IPS-18a (cell line): ENCODE measurements at regions not wholly inside any gene's neighbourhood (a gene's known extent, or its start where the extent isn't known, plus 50 kb on each side); places are given as distances from the start of the nearest gene placed in this dataset.

ENCODE experiments used
- H3K27ac ChIP-seq: one replicate; pipeline ENCODE4 v1.5.1; 2013; ENCODE audit warnings: low read length
- H3K27me3 ChIP-seq: one replicate; pipeline ENCODE4 v1.6.1; 2013; ENCODE audit warnings: mild to moderate bottlenecking, low read length; ENCODE audit not compliant: control insufficient read depth, insufficient read depth
- H3K36me3 ChIP-seq: one replicate; pipeline ENCODE4 v1.6.1; 2013; ENCODE audit warnings: low read depth, low read length; ENCODE audit not compliant: control insufficient read depth
- H3K4me1 ChIP-seq: one replicate; pipeline ENCODE4 v1.6.1; 2013; ENCODE audit warnings: low read depth, low read length; ENCODE audit not compliant: control insufficient read depth
- H3K4me3 ChIP-seq: one replicate; pipeline ENCODE4 v1.5.1; 2013; ENCODE audit warnings: low read length
- H3K9ac ChIP-seq: one replicate; pipeline ENCODE4 v1.6.1; 2013; ENCODE audit warnings: mild to moderate bottlenecking, low read length, moderate library complexity
- H3K9me3 ChIP-seq: one replicate; pipeline ENCODE4 v1.6.1; 2013; ENCODE audit warnings: low read depth, low read length; ENCODE audit not compliant: control insufficient read depth

DNA sequence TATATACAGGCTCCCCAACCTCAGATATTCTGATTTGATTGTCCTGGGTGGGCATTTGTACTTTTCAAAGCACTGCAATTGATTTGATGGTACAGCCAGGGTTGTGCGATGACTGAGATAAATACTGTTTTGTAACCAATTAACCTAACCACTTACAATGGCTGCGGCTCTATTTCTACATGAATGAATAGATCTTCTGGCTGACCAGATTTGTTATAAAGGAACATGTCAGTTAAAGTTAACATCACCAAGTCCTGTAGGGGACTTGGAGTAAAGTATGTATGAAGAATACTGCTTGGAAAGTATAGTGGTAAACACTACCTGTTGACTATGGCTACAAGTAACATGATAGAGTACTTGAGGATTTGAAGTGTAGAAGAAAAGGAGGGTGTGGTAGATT lies 369.2 kb upstream of the JAG1 start:
- H3K4me1 ChIP-seq: no peaks in the 10 kb centered on the region
- H3K9me3 ChIP-seq: no peaks in the 10 kb centered on the region
- no peaks in the 10 kb centered on the region for H3K27me3 ChIP-seq
- H3K4me3 ChIP-seq: no peak overlapping the region
- no peak overlapping the region for H3K9ac ChIP-seq
- no peaks in the 10 kb centered on the region for H3K36me3 ChIP-seq
- no peak overlapping the region for H3K27ac ChIP-seq

GRCh38 chr20:11044561-11044960 lies 370.8 kb upstream of the JAG1 start:
- H3K27me3 ChIP-seq: no peaks in the 10 kb centered on the region
- no peak overlapping the region for H3K27ac ChIP-seq
- H3K36me3 ChIP-seq: no peaks in the 10 kb centered on the region
- H3K9ac ChIP-seq: no peak overlapping the region
- H3K4me3 ChIP-seq: no peak overlapping the region
- H3K9me3 ChIP-seq: no peaks in the 10 kb centered on the region
- no peaks in the 10 kb centered on the region for H3K4me1 ChIP-seq

GRCh38 chr20:11045412-11046175 lies 371.8 kb upstream of the JAG1 start:
- Histone ChIP-seq H3K4me3 (no peak overlapping the region), H3K36me3 (no peaks in the 10 kb centered on the region), H3K4me1 (no peaks in the 10 kb centered on the region), H3K27me3 (no peaks in the 10 kb centered on the region), H3K9me3 (no peaks in the 10 kb centered on the region), H3K27ac (no peak overlapping the region), H3K9ac (no peak overlapping the region)

- H3K9ac ChIP-seq: no peak overlapping the region
- no peak overlapping the region for H3K4me3 ChIP-seq
- H3K36me3 ChIP-seq: no peaks in the 10 kb centered on the region
Observed at GRCh38 chr20:11047559-11047958, 373.8 kb upstream of the JAG1 start.

DNA sequence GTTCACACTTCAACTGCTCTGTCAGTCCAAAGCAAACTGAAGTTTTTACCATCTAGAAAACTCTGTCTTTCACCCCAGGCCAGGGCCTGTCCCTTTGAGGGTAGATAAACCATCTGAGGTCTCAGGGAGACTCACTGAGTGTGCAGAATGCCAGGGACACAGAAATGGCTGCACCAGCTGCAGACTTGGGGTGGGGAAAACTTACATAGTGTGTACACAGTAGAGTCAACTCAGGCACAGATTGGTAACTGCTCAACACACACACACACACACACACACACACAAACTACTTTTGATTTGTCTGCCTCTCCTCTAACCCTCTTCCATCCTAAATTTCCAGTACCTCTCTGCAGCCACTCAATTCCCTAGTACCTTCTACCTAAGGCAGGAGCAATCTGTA lies 374.9 kb upstream of the JAG1 start:
- Histone ChIP-seq H3K9ac (no peak overlapping the region), H3K36me3 (no peaks in the 10 kb centered on the region), H3K4me1 (peaks cover 4% of the 10 kb centered on the region), H3K4me3 (no peak overlapping the region), H3K9me3 (no peaks in the 10 kb centered on the region), H3K27me3 (no peaks in the 10 kb centered on the region), H3K27ac (no peak overlapping the region)

More at GRCh38 chr20:11047559-11047958, 373.8 kb upstream of the JAG1 start:
- no peak overlapping the region for H3K27ac ChIP-seq
- H3K27me3 ChIP-seq: no peaks in the 10 kb centered on the region
- no peaks in the 10 kb centered on the region for H3K9me3 ChIP-seq
- peaks cover 4% of the 10 kb centered on the region for H3K4me1 ChIP-seq

DNA sequence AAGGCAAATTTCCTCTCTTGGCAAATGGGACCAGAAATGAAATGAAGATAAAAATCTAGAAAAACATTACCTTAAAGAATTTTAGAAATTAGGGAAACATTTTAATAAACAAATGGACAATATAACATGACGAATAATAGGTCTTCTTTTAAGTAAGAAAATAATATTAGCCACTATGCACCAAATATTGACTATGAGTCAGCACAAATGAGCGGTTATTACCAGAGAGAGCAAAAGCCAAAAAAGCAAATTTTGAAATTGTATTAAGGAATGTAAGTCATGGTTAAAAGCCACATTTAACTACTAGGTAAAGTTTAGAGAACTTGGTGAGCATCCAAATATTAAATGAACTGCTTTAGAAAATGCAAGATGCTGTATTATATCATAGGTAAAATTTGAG lies 376.6 kb upstream of the JAG1 start:
- Histone ChIP-seq H3K36me3 (no peaks in the 10 kb centered on the region), H3K9me3 (no peaks in the 10 kb centered on the region), H3K9ac (no peak overlapping the region), H3K27ac (no peak overlapping the region), H3K4me3 (no peak overlapping the region), H3K4me1 (peaks cover 4% of the 10 kb centered on the region), H3K27me3 (no peaks in the 10 kb centered on the region)

- Histone ChIP-seq H3K9me3 (no peaks in the 10 kb centered on the region), H3K9ac (no peak overlapping the region), H3K36me3 (no peaks in the 10 kb centered on the region), H3K27ac (no peak overlapping the region), H3K4me3 (no peak overlapping the region), H3K27me3 (no peaks in the 10 kb centered on the region), H3K4me1 (peaks cover 4% of the 10 kb centered on the region)
Observed at GRCh38 chr20:11051136-11051535, 377.3 kb upstream of the JAG1 start.

GRCh38 chr20:11053310-11053709 lies 379.5 kb upstream of the JAG1 start:
- Histone ChIP-seq H3K36me3 (no peaks in the 10 kb centered on the region), H3K9me3 (no peaks in the 10 kb centered on the region), H3K4me3 (no peak overlapping the region), H3K27ac (no peak overlapping the region), H3K27me3 (no peaks in the 10 kb centered on the region), H3K4me1 (peaks cover 4% of the 10 kb centered on the region), H3K9ac (no peak overlapping the region)

DNA sequence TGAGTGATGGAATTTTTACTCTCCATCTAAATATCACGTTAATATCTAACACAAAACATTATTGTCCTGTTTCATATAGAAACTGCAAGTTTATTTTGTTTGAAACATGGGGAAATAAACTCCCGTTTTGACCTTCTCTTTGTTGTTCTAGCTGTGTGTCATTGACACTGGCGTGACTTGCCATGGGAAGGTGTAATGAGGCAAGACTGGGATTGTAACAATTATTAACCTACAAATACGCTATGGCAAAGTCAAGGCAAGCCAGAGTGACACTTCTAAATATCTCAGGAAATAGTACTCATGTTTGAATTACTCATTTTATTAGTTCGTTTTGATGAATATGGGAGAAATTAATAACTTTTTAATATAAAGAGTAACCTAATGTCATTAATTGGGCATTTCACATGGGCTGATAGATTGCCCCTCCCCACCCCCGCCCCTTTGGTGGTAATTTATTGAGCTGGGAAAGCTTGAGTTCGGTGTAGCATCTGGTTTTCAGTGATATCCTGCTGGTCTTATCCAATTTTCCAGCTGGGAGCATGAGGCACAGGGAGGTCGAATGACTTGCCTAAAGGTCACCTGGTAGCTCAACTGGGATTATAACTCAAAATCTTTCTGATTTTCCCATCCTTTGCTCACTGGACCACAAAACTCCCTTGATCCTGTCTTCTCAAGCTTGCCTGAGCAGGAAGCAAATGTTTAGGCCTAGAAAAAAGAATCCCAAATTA lies 380.6 kb upstream of the JAG1 start:
- Histone ChIP-seq H3K4me3 (no peak overlapping the region), H3K9ac (no peak overlapping the region), H3K9me3 (no peaks in the 10 kb centered on the region), H3K36me3 (no peaks in the 10 kb centered on the region), H3K27me3 (no peaks in the 10 kb centered on the region), H3K27ac (no peak overlapping the region), H3K4me1 (peaks cover 4% of the 10 kb centered on the region)

DNA sequence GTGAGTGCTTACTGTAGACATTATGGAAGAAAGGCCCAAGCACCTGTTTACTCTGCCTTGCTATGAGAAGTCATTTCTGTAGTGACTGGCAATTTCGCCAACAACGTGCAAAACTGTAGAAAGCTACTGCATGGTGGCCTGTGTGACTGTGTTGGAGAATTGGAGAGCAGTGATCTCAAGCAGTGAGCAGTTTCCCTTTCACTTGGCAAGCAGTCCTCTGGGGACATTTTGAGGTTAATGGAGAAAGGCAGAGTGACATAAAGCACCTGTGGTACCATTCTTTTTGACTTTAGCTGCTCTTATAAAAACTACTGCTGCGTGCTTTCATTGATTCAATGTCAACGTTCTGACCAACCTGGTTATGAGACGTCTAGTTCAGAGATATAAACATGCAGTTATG lies 382.6 kb upstream of the JAG1 start:
- Histone ChIP-seq H3K4me1 (no peaks in the 10 kb centered on the region), H3K36me3 (no peaks in the 10 kb centered on the region), H3K9me3 (no peaks in the 10 kb centered on the region), H3K9ac (no peak overlapping the region), H3K27me3 (no peaks in the 10 kb centered on the region), H3K27ac (no peak overlapping the region), H3K4me3 (no peak overlapping the region)

DNA sequence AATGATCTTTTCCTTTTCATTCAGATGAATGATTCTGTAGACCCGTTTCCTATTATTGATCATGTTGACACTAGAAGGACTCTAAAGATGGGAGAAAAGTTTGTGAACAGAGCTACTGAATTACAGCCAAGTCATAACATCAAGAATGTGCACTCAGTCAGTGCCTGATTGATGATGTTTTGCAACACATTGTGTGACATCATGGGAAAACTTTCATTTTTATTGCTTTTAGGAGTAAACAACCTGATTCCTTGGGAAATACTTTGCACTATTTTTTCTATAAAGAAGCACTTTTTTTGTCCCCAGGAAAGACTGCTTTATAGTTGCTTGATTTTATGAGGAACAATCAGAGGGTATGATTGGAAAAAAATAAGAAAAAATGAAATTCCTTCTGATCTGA lies 383.8 kb upstream of the JAG1 start:
- Histone ChIP-seq H3K9ac (no peak overlapping the region), H3K4me1 (no peaks in the 10 kb centered on the region), H3K27ac (no peak overlapping the region), H3K9me3 (no peaks in the 10 kb centered on the region), H3K36me3 (no peaks in the 10 kb centered on the region), H3K4me3 (no peak overlapping the region), H3K27me3 (no peaks in the 10 kb centered on the region)

DNA sequence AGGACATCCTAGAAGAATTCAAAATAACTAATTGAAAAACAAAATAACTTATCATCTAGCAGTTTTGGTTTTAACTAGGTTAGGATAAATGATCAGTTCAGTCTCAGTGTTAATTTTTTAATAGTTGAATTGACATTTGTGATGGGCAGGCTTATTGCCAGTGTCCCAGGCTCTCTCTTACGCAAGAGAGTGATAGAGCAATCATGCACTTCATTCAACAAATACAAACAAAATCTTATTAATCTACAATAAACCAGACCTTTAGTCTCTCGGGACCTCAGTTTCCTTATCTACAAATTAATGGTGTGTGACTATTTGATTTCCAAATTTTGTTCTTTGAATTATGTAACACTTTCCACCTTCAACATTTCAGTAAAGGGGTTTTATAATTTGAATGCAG lies 385.9 kb upstream of the JAG1 start:
- Histone ChIP-seq H3K27ac (no peak overlapping the region), H3K9ac (no peak overlapping the region), H3K9me3 (no peaks in the 10 kb centered on the region), H3K4me3 (no peak overlapping the region), H3K4me1 (no peaks in the 10 kb centered on the region), H3K27me3 (no peaks in the 10 kb centered on the region), H3K36me3 (no peaks in the 10 kb centered on the region)
